ENCODE measurements at regions not wholly inside any gene's neighbourhood (a gene's known extent, or its start where the extent isn't known, plus 50 kb on each side); places are given as distances from the start of the nearest gene placed in this dataset.

DNA sequence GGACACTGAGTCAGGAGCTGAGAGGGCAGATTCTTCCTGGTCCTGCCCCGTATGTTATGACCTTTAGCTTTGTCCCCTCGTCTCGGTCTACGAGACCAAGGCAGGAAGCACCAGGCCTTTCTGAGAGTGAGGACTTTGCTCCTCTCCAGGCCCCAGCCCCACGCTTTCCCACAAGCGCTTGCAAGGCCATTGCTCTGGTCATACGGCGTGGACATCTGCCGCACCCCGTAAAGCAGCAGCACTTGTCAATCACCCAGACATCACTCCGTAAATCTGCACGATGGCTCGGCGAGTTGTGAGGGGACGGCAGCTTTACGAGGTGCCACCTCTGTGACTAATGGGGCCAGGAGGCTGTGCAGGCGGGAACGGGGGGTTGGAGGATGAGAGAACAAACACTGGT is 100.8 kb upstream of the TWIST2 start:
- TF ChIP-seq CTCF (IDR thresholded peaks at IDR 0.05) (no peak), POLR2A (IDR thresholded peaks at IDR 0.05; ENCODE audit: low read depth) (no peak), EP300 (IDR thresholded peaks at IDR 0.05) (no peak), POLR2AphosphoS5 (IDR thresholded peaks at IDR 0.05) (no peak)

Measured in esophagus muscularis mucosa (tissue), 4 donors.